ENCODE measurements at regions not wholly inside any gene's neighbourhood (a gene's known extent, or its start where the extent isn't known, plus 50 kb on each side); places are given as distances from the start of the nearest gene placed in this dataset.
A peak's percentile ranks its signal among the peaks of the same experiment; 100 is the strongest.

DNA sequence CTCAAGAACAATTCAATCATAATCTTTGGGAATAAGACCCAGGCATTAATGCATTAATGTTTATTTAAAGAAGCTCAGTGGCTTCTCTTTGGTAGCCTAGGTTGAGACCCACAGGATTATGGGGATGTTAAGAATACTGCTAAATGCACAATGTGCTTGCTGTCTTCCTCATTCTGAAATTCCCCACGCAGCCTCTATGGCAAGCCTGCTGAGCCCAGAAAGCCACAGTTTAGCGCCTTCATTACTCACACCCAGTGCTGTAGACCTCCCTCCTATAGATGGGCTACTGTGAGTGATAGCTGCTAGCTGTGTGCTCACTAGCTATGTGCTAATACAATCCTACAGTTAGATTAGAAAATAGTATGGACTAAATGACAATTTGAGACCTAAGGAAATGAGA lies 90.6 kb downstream of the TNFSF13B start:
- no peak for DNase-seq

GRCh38 chr13:108361769-108362168 lies 92.3 kb downstream of the TNFSF13B start:
- DNase-seq = peak in 1 of 3 experiments; percentile 18

- no peak for DNase-seq
Measured at GRCh38 chr13:108363666-108364065, 94.1 kb downstream of the TNFSF13B start.

GRCh38 chr13:108365255-108365654 lies 95.7 kb downstream of the TNFSF13B start:
- no peak for DNase-seq

DNA sequence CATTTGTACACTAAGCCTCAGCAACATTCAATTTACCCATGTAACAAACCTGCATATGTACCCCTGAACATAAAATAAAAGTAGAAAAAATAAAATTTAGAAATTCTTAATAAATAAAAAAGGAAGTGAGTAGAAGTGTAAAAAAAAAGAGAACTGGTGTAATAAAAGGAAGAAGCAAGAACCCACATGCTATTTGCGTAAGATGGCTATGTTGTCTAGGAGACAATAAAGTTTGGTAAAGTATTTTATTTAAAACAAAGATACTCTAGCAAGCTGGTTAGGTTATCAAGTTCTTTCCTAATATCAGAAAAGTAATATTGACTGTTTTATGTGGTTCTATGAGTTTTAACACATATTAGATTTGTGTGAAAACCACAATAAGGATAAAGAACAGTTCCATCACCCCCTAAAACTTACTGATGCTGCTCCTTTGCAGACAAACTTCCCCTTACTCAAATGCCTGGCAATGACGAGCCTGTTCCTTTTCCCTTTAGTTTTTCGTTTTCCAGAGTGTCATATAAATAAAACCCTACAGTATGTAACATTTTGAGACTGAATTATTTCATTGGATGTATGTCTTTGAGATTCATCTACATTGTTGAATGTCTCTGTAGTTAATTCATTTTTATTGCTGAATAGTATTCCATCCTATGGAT lies 98.9 kb downstream of the TNFSF13B start:
- no peak for DNase-seq

DNA sequence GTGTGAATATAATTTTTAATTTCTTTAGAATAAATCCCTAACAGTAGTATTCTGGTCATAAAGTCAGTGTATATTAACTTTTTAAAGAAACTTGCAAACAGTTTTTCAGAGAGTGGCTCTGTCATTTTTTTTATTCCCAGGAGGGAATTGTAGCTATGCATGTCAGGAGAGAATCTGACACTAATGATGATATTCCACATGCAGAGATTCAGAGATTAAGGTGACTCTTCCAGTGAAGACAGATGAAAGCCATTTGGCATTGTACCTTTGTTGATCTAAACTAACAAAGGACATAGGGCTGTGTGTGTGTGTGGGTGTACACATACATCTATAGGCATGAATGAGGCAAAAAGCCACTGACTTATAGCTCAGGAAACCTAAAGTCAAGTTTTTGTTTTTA lies 99.9 kb downstream of the TNFSF13B start:
- DNase-seq = no peak

- DNase-seq = no peak
Measured at GRCh38 chr13:108375034-108375433, 105.5 kb downstream of the TNFSF13B start.

GRCh38 chr13:108375772-108376171 lies 106.3 kb downstream of the TNFSF13B start:
- no peak for DNase-seq

DNA sequence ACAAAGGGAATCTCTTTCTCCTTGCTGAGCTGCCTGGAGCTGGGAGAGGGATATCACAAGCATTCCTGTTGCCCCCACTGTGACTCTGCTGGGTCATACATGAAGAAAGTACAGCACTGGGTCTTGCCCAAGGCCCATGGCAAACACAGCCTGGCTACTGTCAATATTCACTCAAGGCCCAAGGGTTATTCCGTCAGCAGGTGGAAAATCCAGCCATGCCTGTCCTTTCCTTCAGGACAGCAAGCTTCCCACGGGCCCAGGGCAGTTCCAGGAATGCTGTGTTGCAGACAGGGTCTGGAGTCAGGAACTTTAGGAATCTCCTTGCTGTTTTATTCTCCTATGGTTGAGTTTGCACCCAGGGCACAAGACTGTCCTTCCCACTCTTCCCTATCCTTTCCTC lies 106.8 kb downstream of the TNFSF13B start:
- no peak for DNase-seq

GRCh38 chr13:108377646-108378206 lies 108.2 kb downstream of the TNFSF13B start:
- DNase-seq = no peak

GRCh38 chr13:108383667-108384066 lies 114.1 kb downstream of the TNFSF13B start:
- DNase-seq = no peak

GRCh38 chr13:108387156-108387555 lies 117.6 kb downstream of the TNFSF13B start:
- DNase-seq = no peak

- DNase-seq = no peak
Measured at GRCh38 chr13:108402850-108403249, 133.3 kb downstream of the TNFSF13B start.

GRCh38 chr13:108407495-108407894 lies 138.0 kb downstream of the TNFSF13B start:
- no peak for DNase-seq

GRCh38 chr13:108408672-108409071 lies 139.2 kb downstream of the TNFSF13B start:
- DNase-seq = no peak

GRCh38 chr13:108409730-108410129 lies 140.2 kb downstream of the TNFSF13B start:
- no peak for DNase-seq

GRCh38 chr13:108419768-108420167 lies 150.2 kb downstream of the TNFSF13B start:
- no peak for DNase-seq

- no peak for DNase-seq
Measured at GRCh38 chr13:108425056-108425455, 155.5 kb downstream of the TNFSF13B start.

DNA sequence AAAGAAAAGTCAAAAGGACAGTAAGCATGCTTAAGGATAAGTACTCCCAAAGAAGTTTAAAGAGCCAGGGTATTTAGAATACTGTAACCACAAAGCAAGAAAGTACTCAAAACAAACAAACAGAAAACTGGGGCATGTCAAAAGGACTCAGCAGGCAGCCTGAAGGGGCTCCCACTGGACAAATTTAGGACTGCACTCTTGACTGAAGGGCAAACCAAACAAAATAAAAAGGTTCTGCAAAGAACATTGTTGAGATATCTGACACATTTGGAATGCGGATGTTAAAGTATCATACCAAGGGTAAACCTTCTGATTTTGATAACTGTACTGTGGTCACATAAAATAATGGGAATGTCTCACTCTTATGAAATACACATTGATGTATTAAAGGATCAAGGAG lies 157.4 kb downstream of the TNFSF13B start:
- no peak for DNase-seq

DNA sequence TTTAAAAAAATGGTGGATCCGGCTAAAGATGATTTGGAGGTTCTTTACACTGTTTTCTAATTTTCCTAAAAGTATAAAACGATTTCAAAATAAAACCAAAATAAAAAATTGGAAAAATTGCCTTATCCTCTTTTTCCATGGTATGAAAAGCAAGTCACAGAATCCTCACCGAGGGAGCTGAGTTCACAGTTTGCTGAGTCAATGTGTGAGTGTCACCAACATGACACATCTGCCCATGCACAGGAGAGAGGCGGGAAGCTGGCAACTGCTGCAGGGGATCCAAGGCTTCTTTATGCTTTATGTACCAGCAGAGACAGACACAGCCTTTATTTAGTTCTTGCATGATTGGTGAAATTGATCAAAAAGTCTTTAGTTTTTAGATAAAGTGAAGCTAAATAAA lies 157.8 kb downstream of the TNFSF13B start:
- DNase-seq = no peak

DNA sequence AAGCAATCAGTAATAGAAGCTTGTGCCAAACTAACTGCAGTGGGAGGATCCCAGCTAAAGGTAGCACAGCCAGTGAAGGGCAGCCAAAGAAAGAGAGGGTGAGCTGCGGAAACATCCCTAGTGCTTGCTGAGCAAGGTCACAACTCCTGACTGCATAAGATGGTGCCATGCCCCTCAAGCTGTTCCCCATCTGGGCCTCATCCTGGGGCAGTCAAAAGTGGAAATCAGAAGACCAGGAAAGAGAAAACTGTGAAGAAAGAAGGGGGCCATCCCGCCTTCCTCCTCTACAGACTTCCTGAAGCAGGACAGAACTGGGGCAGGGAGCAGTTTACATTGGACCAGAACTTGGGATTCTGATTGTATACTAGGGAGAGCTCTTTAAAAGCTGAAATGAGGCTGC lies 159.2 kb downstream of the TNFSF13B start:
- no peak for DNase-seq

DNA sequence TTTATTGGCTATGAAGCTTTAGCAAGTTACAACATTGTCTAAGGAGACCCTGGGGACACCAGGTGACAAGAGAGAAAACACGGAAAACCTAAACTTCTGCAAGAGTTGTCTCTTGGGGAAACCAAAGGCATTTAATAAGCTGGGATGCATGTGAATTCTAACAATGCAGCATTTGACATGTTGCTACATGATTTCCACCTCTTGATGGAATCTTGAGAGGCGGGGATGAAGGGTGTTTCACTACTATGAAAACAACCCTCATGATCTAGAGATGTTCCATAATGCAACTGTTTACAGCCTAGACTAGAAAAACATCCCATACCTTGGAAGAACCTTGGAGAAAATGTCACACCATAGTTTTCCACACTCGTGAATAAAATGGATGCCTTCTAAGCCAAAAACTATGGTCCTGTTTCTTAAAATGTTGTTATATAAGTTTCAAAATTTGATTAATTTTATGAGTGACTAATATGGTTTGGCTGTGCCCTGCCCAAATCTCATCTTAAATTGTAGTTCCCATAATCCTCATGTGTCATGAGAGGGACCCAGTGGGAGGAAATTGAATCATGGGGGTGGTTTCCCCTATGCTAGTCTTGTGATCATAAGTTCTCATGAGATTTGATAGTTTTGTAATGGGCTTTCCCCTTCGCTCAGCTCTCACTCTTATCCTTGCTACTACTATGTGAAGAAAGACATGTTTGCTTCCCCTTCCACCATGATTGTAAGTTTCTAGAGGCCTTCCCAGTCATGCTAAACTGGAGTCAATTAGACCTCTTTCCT lies 164.6 kb downstream of the TNFSF13B start:
- no peak for DNase-seq

DNA sequence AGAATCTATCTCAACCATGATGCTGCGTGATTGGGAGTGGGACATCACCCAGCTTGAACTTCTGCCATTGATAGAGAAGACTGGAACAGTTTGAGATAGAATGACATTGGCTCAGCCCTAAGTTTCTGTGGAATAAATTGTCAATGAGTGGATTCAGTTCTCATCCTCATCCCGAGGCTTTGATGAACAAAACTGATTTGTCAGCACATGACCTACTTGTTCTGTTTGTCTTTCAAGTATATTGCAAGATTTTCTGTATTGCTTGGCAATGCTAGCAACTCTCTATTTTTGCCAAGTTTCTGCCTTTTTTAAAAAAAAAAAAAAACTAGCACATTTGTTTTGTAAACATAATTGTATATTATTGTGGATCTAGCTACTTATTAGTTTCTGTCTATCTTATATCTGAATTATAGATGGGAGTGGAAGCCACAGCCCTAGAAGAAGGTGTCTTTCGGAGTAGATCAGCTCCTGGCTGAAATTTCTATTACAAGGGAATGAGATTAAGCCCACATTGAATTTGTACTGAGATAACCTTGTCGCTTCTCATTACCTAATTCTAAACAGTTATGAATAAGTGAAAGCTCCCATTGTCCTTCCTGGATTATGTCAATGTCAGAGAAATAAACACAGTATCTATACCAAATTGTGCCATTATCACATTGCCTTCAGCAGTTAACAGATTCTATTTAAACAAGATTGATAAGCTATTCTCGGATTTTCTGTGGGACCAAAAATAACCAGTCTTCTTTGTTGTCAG lies 166.1 kb downstream of the TNFSF13B start:
- DNase-seq = no peak

DNA sequence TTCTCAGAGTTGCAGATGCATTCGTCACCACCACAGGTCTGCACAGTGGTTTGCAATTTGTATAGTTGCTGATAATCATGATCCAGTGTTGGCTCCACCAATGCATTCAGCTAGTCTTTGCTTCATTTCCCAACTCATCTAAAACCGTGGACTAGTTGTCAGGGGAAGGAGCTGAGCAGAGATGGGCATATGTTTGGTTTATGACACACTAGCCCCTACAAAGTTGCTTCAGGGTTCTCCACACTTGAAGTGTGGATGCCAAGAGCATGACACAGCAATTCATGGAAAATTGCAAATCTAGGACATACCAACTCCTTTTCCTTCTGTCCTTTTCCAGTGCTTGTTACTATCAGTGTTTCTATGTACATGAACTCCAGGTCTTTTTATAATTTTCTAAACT lies 168.0 kb downstream of the TNFSF13B start:
- DNase-seq = no peak

Measured in NCI-H1417 (cell line).